ENCODE measurements at regions not wholly inside any gene's neighbourhood (a gene's known extent, or its start where the extent isn't known, plus 50 kb on each side); places are given as distances from the start of the nearest gene placed in this dataset.

GRCh38 chr16:64475627-64476351 lies 646.1 kb downstream of the CDH11 start:
- DNase-seq (ENCODE audit: low read depth, low spot score): peak; percentile 87
- in situ Hi-C loops (cut with HindIII; ENCODE audit: low sequenced_read_pairs): no loop called here
- H3K4me3 ChIP-seq (ENCODE audit: low read depth, low read length): no peak overlapping the region
- no peak for TF ChIP-seq CTCF (IDR thresholded peaks at IDR 0.05; ENCODE audit: low read depth, low read length)

- no peak for TF ChIP-seq CTCF (IDR thresholded peaks at IDR 0.05; ENCODE audit: low read depth, low read length)
- no peak for DNase-seq (ENCODE audit: low read depth, low spot score)
- no peak overlapping the region for H3K4me3 ChIP-seq (ENCODE audit: low read depth, low read length)
- in situ Hi-C loops (cut with HindIII; ENCODE audit: low sequenced_read_pairs): no loop called here
Observed at GRCh38 chr16:64470916-64471315, 650.9 kb downstream of the CDH11 start.

- TF ChIP-seq CTCF (IDR thresholded peaks at IDR 0.05; ENCODE audit: low read depth, low read length): peak; percentile 41
- no peak overlapping the region for H3K4me3 ChIP-seq (ENCODE audit: low read depth, low read length)
- in situ Hi-C loops (cut with HindIII; ENCODE audit: low sequenced_read_pairs): no loop called here
- DNase-seq (ENCODE audit: low read depth, low spot score): peak; percentile 49
Observed at GRCh38 chr16:64469906-64470702, 651.8 kb downstream of the CDH11 start.

- in situ Hi-C loops (cut with HindIII; ENCODE audit: low sequenced_read_pairs): no loop called here
- no peak overlapping the region for H3K4me3 ChIP-seq (ENCODE audit: low read depth, low read length)
- no peak for TF ChIP-seq CTCF (IDR thresholded peaks at IDR 0.05; ENCODE audit: low read depth, low read length)
- DNase-seq (ENCODE audit: low read depth, low spot score): no peak
Observed at GRCh38 chr16:64469351-64469750, 652.5 kb downstream of the CDH11 start.

GRCh38 chr16:64468515-64469090 lies 653.3 kb downstream of the CDH11 start:
- H3K4me3 ChIP-seq (ENCODE audit: low read depth, low read length): no peak overlapping the region
- in situ Hi-C loops (cut with HindIII; ENCODE audit: low sequenced_read_pairs): no loop called here
- no peak for TF ChIP-seq CTCF (IDR thresholded peaks at IDR 0.05; ENCODE audit: low read depth, low read length)
- DNase-seq (ENCODE audit: low read depth, low spot score): no peak

GRCh38 chr16:64459821-64460220 lies 662.0 kb downstream of the CDH11 start:
- H3K4me3 ChIP-seq (ENCODE audit: low read depth, low read length): no peak overlapping the region
- in situ Hi-C loops (cut with HindIII; ENCODE audit: low sequenced_read_pairs): no loop called here
- no peak for TF ChIP-seq CTCF (IDR thresholded peaks at IDR 0.05; ENCODE audit: low read depth, low read length)
- peak; percentile 72 for DNase-seq (ENCODE audit: low read depth, low spot score)
